Lung microvascular endothelial cell (primary cell): ENCODE measurements at regions not wholly inside any gene's neighbourhood (a gene's known extent, or its start where the extent isn't known, plus 50 kb on each side); places are given as distances from the start of the nearest gene placed in this dataset.
"Not testable (repeated sequence)": the region's sequence is repeated elsewhere in the genome, so short reads cannot be mapped to it uniquely, and the experiment has no call there.

Experiments used
- DNase-seq, 2 donors: peaks; one replicate each; pipeline versions ENCODE4 v3.0.0 to v3.0.0-alpha.2; 2010; ENCODE audit warnings: low read depth in 2 of 2

DNA sequence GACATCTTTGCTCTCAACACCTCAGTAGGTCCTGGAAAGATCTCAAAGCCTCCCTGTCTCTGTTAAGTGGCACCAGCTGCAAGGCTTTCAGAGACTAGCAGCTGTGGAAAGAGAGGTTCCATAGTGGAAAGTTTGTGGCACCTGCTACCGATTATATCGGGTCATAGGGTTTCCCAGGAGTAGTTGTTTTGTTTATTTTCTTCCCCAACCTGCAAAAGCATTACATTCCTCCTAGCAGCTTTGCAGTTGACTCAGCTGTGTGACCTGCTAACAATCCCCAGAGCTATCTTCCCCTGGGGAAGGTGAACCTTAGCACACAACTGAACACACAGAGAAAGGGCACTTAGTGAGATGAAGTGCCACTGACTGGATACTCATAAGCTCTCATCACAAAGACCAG lies 598.9 kb upstream of the GRM7 start:
- no peak for DNase-seq

DNA sequence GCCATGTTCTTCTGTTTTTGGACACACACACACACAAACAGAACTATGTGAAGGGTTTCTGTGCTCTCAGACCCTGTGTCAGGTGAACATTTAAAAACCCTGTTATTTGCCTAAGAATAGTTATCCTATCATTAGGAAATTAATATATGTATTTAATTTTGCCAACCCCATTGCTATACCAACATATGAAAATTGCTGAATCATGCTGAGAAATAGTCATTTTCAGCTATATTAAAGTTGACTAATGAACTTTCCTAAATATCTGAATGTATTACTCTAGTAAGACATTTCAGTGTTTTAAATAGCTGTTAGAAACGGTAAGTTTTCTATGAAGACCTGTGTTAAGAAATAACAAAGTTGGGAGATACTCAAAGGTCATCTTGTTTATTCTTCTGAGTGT lies 596.9 kb upstream of the GRM7 start:
- no peak for DNase-seq

DNA sequence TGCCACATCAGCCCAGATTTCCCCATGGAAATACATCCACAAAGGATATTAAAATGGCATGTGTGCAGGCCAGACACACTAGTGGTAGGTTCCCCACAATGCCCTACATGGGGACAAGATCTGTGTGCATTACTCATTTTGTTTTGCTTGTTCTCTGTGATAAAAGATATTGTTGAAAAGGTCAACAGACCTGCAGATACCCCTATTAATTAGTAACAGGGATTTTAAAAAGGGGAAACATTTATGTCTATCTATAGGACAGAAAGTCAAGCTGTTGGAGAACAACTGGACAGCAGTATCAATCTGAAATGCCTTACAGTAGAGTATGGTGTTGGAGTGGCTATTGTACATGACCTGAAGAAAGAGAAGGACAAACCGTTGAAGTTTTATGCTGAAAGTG lies 596.0 kb upstream of the GRM7 start:
- DNase-seq, result no peak

DNA sequence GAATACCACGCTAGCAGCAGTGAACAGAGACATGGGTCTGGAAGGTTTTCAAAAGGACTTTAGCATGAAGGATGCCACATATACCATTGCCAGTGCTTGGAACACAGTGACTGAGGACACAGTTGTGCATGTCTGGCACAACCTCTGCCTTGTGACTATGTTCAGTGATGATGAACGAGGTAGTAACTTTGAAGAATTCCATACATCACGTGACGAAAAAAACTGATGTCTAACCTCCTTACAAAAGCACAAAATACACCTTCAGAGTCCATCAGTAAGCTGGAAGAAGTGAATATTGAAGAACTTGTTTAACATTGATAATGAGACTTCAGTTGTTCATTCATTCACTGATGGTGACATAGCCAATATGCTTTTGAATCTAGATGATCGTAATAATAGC lies 594.8 kb upstream of the GRM7 start:
- DNase-seq, result no peak

DNA sequence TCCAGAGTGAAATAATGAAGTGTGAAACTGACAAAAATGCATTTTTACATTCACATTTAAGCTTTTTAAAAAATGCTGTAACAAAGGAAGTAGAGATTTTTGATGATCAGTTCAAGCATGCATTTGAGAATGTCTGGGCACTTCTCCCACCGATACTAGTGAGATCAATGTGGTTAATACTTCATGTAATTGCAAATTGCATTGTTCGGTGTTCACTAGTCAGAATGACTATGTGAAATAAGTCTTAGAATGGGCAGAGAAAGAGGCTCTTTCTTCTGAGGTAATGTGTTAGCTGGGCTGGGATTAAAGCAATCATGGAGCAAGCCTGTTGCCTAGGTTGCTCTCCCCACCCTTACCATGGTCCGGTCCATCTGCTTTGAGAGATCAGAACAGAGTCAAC lies 587.0 kb upstream of the GRM7 start:
- no peak for DNase-seq

DNA sequence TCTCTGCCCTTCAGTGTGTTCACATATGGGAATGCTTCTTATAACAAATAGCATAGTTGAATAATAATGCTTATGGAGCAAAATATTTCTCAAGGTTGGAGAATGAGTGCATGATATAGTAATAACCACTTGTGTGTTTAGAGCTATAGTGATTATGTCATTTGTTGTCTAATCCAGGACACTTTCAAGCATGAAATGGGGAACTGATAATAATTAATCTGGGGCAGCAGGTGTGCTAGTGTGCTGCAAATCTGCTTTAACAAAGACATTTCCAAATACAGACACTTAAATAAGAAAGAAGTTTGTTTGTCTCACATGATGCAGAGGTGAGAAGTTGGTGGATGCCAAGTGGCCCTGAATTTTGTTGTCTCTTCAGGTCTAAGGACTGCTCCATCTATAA lies 579.3 kb upstream of the GRM7 start:
- DNase-seq, result no peak

DNA sequence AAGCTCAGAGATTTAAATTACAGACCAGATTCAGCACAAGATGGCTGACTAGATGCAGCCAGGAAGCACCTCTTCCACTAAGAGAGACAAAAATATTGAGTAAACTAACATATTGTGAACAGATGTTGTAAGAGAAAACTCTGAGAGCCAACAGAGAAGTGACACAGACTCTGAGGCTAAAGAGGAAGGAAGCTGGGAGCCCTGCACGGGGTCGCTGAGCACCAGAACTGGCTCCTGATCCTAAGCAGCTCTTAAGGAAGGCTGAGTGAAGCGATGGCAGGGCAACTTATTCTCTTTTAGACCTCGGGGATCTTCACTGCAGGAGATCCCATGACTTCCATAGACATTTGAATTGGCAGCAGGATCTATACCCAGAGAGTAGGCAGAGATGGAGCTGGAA lies 578.0 kb upstream of the GRM7 start:
- DNase-seq, result no peak

DNA sequence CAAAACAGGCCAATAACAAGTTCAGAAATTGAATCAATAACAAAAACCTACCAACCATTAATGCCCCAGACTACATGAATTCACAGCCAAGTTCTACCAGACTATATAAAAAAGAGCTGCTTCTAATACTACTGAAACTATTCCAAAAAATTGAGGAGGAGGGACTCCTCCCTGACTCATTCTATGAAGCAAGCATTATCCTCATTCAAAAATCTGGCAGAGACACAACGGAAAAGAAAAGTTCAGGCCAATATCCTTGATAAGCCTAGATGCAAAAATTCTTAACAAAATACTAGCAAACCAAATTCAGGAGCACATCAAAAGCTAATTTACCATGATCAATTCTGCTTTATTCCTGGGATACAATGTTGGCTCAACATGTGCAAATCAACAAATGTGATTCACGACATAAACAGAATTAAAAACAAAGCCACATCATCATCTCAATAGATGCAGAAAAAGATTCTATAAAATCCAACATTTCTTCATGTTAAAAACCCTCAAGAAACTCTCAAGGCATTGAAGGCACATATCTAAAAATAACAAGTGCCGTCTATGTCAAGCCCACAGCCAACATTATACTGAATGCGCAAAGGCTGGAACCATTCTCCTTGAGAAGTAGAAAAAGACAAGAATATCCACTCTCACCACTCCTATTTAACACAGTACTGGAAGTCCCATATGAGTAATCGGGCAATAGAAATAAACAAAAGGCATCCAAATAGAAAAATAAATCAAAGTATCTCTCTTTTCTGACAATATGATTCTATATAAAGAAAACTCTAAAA lies 573.6 kb upstream of the GRM7 start:
- DNase-seq, result no peak

DNA sequence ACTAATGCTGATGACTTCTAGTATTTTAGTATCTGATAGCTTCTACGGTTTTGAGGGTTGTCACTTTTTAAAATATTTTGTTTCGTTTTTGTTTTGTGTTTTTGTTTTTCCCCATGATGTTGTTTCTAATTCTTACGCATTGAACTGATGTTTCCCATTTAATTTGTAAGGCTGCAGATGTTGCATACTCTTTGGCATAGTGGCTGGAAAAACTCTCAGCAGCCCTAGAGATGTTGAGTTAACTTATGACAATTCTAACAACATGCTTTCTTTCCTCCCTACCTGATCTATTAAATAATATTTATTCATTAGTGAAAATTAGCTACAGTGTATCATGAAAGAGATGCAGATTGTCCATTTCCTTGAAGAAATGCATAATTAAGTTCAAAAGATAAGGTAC lies 559.3 kb upstream of the GRM7 start:
- DNase-seq, result no peak

DNA sequence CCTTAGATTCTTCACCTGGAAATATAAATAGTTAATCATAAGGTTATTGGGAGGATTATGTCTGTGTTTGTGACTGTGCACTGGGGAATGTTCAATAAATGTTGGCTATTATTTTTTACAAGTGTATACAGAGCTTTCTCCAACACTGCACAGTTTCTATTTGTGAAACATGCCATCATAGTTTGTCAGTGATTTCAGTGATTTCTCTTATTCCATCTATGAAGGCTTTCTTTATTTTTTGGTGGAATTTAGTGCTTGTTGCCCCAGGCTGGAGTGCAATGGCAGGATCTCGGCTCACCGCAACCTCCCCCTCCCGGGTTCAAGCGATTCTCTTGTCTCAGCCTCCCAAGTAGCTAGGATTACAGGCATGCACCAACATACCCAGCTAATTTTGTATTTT lies 545.0 kb upstream of the GRM7 start:
- DNase-seq, result no peak

DNA sequence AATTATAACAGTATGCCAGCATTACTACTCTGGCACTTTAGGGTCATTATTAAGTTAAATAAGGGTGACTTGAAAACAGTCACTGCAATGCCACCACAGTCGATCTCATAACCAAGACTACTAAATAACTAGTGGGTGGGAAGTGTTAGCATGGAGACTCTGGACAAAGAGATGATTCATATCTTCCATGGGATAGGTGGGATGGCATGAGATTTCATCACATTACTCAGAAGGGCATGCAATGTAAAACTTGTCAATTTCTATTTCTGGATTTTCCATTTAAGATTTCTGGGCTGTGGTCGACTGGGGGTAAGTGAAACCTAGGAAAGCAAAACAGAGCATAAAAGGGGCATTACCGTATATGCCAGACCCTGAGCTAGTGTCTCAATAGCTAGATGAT lies 538.9 kb upstream of the GRM7 start:
- DNase-seq, result no peak

DNA sequence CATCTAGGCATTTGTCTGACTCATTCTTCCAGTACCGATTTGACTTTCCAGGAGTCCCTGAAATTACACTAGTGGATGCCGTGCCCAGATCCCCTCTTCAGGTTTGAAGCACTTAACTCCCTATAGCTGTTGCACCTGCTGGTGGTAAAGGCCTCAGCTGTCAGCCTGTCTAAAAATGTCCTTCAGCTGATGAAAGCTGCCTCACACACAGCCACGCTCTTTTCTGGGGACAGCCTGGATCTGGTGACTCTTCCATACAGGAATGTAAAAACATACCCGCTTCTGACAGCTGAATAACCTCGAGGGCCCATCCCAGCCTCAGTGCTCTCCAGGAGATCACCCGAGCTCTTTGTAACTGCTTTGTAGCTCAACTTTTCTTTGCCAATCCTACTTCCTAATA lies 534.1 kb upstream of the GRM7 start:
- DNase-seq, result no peak

DNA sequence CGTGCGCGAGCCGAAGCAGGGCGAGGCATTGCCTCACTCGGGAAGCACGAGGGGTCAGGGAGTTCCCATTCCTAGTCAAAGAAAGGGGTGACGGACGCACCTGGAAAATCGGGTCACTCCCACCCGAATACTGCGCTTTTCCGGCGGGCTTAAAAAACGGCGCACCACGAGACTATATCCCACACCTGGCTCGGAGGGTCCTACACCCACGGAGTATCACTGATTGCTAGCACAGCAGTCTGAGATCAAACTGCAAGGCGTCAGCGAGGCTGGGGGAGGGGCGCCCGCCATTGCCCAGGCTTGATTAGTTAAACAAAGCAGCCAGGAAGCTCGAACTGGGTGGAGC lies 520.0 kb upstream of the GRM7 start:
- not testable (repeated sequence) for DNase-seq

DNA sequence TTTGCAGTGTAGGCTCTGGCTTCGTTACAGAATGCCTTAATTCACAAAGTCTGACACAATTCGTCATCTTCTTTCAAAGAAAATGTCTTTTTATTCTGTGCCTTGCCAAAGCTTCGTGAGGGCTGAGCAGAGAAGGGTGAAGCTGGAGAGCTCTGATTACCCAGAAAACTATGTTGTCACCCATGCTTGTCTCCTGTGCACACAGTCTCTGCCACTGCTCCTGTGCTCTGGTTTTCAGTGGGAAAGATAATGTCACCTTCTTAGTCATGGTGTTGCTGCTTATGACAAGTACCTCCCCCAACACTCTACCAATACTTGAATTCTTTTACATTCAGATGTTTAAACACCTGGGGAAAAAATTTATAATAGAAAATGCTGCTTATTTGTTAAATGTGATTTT lies 509.2 kb upstream of the GRM7 start:
- DNase-seq, result no peak

DNA sequence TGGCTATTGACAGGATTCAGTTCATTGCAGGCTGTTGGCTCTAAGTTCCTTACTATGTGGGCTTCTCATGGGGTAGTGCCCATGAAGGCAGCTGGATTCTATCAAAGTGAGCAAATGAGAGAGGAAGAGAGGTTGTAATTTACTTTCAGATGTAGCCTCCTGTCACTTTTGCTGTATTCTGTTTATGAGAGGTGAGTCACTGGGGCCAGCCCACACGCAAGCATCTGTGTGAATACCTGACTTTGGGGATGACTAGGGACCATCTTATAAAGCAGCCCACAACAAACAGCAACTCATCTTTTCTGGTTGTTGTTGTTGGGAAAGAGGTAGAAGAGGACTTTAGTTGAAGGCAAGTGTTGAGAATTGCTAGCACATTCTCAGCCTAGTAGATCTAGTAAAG lies 506.3 kb upstream of the GRM7 start:
- no peak for DNase-seq

DNA sequence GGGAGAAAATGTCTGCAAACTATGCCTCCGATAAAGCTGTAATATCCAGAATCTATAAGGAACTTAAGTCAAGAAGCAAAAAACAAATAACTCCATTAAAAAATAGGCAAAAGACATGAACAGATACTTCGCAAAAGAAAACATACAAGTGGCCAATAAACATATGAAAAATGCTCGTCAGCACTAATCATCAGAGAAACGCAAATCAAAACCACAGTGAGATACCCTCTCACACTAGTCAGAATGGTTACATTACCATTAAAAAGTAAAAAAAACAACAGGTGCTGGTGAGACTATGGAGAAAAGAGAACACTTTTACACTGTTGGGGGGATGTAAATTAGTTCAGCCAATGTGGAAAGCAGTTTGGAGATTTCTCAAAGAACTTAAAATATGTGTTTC lies 498.5 kb upstream of the GRM7 start:
- DNase-seq, result no peak

DNA sequence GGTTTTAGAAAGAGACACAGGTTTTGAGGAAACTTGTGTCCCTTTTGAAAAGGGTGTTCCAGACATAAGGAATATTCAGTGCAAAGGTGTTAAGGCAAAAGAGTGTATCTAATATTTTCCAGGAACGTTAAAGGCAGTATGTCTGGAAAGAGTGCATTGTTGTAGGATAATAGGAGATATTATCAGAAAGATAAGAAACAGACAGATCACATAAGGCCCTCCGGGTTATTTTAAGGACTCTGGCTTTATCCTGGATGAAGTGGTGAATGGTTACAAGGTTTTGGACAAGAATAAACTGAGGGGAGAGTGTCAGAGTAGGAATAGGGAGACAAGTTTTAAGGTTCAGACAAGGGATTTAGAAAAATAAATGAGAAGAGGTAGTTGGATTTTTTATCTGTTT lies 493.7 kb upstream of the GRM7 start:
- DNase-seq, result no peak

DNA sequence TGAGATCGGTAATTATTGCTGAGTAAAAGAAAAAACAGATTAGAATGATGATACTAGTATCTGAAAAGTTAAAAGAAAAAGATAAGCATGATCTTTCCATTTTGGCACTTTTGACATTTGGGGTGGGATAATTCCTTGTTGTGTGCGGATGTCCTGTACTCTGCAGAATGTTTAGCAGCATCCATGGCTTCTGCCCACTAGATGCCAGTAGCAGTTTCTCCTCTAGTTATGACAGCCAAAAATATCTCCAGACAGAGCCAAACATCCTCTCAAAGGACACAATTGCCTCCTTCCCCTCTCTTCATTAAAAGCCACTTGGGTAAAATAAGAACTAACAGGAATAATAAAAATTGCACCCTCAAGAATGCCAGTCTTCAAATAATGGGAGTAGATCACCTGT lies 468.8 kb upstream of the GRM7 start:
- peak in 1 of 2 donors; percentile 4 for DNase-seq

DNA sequence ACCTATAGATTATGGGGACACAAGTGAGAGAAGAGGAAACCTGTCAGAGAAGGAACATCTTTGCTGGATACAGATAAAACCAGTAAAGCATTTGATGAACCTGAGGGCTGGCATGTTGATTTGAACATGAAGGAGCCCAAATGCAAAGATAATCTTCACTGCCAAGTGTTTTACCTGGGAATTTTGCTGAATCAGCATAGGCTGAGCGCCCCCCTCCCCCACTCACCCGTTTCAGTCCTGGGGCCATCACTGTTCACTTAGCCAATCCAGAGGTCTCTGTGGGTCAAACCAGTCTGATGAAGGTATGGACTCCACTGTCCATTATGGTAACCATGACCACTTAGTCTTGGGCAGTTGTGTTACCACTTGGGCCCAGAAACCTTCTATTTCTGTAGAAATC lies 466.0 kb upstream of the GRM7 start:
- no peak for DNase-seq

DNA sequence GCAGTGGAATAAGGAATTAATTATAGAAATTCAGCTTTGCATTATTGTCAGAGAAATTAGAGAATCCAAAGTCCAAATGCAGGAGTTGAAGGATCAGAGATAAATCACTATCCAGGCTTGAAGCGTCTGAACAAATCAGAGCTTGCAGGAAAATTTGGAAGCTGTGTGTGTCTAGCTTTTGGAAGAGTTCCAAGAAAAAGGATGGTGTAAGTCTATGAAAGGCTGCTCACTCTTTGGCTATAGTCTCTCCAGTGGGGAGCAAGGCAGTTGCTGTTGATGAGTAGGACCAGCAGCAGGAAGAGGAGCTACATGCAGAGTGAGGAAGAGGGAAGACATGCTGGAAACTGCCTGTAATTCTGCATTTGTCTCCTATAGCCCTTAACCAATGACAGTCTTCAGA lies 464.3 kb upstream of the GRM7 start:
- no peak for DNase-seq

DNA sequence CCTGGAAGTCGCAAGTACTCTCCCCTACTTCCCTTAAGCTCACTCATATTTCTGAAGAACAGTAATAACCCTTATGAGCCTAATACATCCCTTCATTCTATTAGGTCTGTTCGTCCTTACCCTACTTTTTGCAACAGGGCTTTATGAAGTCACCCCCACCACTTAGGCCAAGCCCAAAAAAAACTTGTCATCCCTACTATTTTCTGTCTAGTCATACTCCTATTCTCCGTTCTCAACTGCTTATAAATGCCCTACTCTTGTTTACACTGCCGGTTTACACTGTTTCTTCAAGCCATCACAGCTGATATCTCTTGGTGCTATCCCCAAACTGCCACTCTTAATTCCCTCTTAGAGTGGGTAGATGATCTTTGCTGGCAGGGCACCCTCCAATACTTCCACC lies 458.2 kb upstream of the GRM7 start:
- not testable (repeated sequence) for DNase-seq

DNA sequence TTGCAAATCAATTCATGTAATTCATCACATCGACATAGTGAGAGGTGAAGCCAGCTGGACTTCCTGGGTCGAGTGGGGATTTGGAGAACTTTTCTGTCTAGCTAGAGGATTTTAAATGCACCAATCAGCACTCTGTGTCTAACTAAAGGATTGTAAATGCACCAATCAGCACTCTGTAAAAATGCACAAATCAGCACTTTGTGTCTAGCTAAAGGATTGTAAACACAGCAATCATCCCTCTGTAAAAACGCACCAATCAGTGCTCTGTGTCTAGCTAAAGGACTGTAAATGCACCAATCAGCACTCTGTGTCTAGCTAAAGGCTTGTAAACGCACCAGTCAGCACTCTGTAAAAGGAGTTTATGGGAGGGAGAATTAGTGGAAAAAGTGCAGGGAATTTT lies 454.0 kb upstream of the GRM7 start:
- not testable (repeated sequence) for DNase-seq

DNA sequence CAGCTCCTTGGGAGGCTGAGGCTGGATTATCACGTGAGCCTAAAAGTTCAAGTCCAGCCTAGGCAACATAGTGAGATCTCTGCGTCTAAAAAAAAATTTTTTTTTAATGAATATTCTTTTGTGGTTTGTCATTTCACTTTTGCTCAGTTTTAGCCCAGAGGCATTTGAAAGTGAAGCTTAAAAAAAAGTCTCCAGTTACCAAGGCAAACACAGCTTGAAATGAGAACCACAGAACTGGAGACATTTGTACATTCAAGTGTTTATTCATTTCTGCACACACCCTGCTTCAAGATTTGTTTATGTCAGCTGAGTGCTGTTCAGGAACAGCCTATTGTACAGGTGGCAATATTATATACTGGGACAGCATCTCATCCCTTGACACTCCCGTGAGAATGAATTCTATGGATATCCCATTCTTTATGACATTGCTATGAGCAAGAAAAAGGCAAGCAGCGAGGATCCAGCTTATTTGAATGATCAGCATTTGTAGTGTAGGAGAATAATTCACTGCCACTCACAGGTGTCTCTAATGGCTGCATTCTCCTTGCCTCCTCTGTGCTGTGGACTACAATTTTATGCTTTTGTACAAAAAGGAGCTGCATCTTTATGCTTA lies 444.8 kb upstream of the GRM7 start:
- DNase-seq, result no peak

DNA sequence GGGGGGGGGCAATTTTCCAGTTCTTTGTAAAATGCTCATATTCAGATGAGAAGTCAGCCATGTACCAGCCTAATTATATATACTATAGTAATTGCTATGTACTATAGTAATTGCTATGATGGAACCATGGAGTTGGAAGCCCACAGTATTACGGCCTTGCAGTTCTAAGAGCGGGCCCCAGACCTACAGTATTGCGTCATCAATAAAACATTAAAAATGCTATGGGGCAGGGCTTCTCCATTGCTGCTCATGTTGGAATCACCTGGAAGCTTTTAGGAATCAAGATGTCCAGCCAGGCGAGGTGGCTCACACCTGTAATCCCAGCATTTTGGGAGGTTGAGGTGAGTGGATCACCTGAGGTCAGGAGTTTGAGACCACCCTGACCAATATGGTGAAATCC lies 443.7 kb upstream of the GRM7 start:
- DNase-seq, result no peak
